Mammary epithelial cell (primary cell): ENCODE measurements at regions not wholly inside any gene's neighbourhood (a gene's known extent, or its start where the extent isn't known, plus 50 kb on each side); places are given as distances from the start of the nearest gene placed in this dataset.
"Not testable (repeated sequence)": the region's sequence is repeated elsewhere in the genome, so short reads cannot be mapped to it uniquely, and the experiment has no call there.

Experiments
- EZH2 ChIP-seq: IDR thresholded peaks from 2 replicates; pipeline ENCODE4 v1.6.1; 2012; ENCODE audit warnings: low read length, inconsistent platforms, borderline replicate concordance
- TF ChIP-seq, protein P1 (sequence below), 2 donors: IDR thresholded peaks in 1 of 2; conservative IDR thresholded peaks in 1 of 2; 2 replicates each; pipeline ENCODE4 v1.5.1; 2011 to 2012; ENCODE audit warnings: inconsistent platforms in 2 of 2, low read length in 2 of 2, mild to moderate bottlenecking in 2 of 2, control low read depth in 1 of 2, low read depth in 1 of 2; ENCODE audit not compliant: insufficient read depth in 1 of 2; ENCODE audit errors: extremely low read depth in 1 of 2

DNA sequence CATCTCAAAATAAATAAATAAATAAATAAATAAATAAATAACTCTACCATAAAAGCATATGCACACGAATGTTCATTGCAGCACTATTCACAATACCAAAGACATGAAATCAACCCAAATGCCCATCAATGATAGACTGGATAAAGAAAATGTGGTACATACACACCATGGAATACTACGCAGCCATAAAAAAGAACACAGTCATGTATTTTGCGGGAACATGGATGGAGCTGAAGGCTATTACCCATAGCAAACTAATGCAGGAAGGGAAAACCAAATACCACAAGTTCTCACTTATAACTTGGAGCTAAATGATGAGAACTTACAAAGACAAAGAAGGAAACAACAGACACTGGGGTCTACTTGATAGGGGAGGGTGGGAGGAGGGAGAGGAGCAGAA, 94.1 kb upstream of the CCDC71L start:
- TF ChIP-seq, protein P1, sequence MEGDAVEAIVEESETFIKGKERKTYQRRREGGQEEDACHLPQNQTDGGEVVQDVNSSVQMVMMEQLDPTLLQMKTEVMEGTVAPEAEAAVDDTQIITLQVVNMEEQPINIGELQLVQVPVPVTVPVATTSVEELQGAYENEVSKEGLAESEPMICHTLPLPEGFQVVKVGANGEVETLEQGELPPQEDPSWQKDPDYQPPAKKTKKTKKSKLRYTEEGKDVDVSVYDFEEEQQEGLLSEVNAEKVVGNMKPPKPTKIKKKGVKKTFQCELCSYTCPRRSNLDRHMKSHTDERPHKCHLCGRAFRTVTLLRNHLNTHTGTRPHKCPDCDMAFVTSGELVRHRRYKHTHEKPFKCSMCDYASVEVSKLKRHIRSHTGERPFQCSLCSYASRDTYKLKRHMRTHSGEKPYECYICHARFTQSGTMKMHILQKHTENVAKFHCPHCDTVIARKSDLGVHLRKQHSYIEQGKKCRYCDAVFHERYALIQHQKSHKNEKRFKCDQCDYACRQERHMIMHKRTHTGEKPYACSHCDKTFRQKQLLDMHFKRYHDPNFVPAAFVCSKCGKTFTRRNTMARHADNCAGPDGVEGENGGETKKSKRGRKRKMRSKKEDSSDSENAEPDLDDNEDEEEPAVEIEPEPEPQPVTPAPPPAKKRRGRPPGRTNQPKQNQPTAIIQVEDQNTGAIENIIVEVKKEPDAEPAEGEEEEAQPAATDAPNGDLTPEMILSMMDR (conservative IDR thresholded peaks at IDR 0.05 in 1 of 2, IDR thresholded peaks at IDR 0.05 in 1 of 2; ENCODE audit: extremely low read depth in 1 of 2, insufficient read depth in 1 of 2, low read depth in 1 of 2, low read length in 2 of 2) = not testable (repeated sequence)
- not testable (repeated sequence) for TF ChIP-seq EZH2
